NCI-H460 (cell line): ENCODE measurements at regions not wholly inside any gene's neighbourhood (a gene's known extent, or its start where the extent isn't known, plus 50 kb on each side); places are given as distances from the start of the nearest gene placed in this dataset.

Experiments
- DNase-seq: peaks from one replicate; pipeline ENCODE4 v3.0.0-alpha.2; 2016; ENCODE audit warnings: low read depth; ENCODE audit errors: extremely low read depth

GRCh38 chr7:19239951-19240350 is 94.7 kb upstream of the FERD3L start:
- no peak for DNase-seq

DNA sequence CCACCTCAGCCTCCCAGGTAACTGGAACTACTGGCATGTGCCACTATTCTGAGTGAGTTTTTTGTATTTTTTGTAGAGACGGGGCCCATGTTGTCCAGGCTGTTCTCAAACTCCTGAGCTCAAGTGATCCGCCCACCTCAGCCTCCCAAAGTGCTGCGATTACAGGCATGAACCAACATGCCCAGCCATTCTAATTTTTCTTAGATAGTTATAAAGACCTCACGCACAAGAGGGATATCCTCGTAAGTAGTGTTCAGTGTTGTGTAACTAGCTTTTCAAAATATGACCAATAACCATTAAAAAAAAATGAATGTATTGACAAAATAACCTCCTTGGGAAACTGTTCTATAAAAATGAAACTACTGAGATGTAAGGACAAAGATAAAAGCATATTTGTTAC is 90.5 kb upstream of the FERD3L start:
- DNase-seq: no peak

DNA sequence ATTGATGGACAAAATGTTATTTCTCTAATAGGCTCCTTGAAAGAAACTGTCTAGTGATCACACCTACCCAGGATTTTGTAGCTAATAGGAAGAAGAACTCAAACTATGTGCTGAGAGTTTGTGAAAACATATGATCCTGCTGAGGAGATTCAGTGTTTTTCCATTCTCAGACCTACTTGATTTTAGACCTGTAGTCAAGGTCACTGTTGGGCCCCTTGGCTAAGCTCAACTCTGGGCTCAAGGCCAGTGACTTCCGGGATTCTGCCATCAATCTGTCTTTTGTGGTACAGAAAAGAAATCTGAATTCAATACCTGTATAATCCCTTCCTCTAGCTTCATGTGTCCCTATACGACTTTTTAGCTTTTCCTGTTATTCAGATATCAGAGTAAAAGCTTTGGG is 79.7 kb upstream of the FERD3L start:
- DNase-seq: no peak

DNA sequence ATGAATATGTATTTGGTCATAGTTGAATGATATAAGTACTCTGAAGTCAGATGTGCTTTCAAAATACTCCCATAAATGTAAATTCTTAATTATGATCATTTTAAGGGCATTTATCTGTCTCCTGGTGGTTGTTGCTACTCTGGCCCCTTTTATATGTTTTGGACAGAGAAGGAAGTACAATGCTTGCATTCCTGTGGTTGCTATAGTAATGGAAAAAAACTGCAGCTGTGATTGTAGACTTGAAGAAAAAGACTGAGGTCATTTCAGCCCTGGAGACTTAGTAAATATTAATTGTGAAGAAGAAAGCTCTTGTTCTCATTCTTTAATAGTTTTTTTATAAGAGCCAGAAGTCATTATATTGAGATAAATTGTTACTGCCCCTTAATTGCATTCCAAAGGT is 70.2 kb upstream of the FERD3L start:
- DNase-seq: no peak

GRCh38 chr7:19213746-19214145 is 68.5 kb upstream of the FERD3L start:
- no peak for DNase-seq

DNA sequence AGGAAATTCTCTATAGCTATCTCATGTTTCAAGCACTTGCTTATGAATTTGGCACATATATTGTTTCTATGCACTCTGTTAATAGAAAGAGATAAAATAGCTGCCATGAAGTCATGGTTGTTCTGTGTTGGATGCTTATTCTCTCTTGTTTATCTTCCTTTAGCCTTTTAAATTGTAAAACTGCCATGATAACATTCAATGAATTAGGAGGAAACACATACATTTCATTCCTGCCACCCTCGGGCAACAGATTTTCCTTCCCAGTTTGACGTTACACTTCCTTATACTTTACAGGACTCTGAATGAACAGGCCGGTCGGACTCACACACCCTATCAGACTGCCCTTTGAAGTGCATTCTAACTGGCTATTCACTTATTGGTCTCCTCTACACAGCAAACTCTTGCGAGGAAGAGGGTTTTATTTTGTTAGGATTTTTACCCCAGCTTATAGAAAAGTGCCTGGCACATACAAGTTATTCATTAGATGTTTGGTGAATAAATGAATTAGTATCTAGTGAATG is 65.7 kb upstream of the FERD3L start:
- DNase-seq: no peak

GRCh38 chr7:19209166-19209696 is 64.0 kb upstream of the FERD3L start:
- DNase-seq: no peak

GRCh38 chr7:19206721-19207120 is 61.5 kb upstream of the FERD3L start:
- DNase-seq: no peak

DNA sequence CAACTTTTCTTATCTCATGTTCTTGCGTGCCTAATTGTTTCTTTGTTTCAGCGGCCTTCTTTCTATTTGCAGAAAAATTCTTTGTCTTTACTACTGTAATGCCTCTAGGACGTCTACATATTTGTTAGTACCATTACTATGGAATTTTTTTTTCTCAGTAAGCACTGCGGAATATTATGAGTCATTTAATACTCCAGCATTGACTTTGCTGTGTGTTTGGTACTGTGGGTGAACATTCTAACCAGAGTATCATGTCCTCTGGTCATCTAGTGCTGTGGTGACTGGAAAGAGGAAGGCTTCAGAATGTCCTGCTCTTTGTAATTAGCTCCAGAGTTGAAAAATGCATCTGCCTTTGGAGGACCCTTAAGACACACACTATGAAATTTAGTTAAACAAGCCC is 58.5 kb upstream of the FERD3L start:
- DNase-seq: no peak

GRCh38 chr7:19202599-19202998 is 57.4 kb upstream of the FERD3L start:
- no peak for DNase-seq
